ENCODE measurements at regions not wholly inside any gene's neighbourhood (a gene's known extent, or its start where the extent isn't known, plus 50 kb on each side); places are given as distances from the start of the nearest gene placed in this dataset.

GRCh38 chr6:131424016-131424415, 149.0 kb upstream of the ARG1 start:
- ChIA-PET POLR2A (ENCODE audit: low non-redundant PET) (no interaction called here), CTCF (no interaction called here)
- no peak overlapping the region for H3K27ac ChIP-seq (ENCODE audit: low read depth, low read length, poor library complexity, severe bottlenecking)

GRCh38 chr6:131424475-131424874, 148.6 kb upstream of the ARG1 start:
- Histone ChIP-seq H3K4me1 (ENCODE audit: insufficient read depth, low read length, poor library complexity, severe bottlenecking) (peaks cover 4% of the 10 kb centered on the region), H3K27me3 (replicated peaks; ENCODE audit: insufficient read depth, low read depth, low read length, poor library complexity) (no peaks in the 10 kb centered on the region), H3K36me3 (ENCODE audit: insufficient read depth, low read length, poor library complexity, severe bottlenecking) (no peaks in the 10 kb centered on the region), H3K9me3 (ENCODE audit: low read depth, low read length, poor library complexity, severe bottlenecking) (no peaks in the 10 kb centered on the region), H3K27ac (ENCODE audit: low read depth, low read length, poor library complexity, severe bottlenecking) (no peak overlapping the region), H3K4me3 (ENCODE audit: low read depth, low read length, poor library complexity, severe bottlenecking) (no peak overlapping the region)
- intact Hi-C loops (cut with micrococcal nuclease; ENCODE audit: unreplicated experiment), result no loop called here
- no peak for TF ChIP-seq EZH2 (IDR thresholded peaks at IDR 0.05; ENCODE audit: borderline replicate concordance, low read depth, low read length, poor library complexity, severe bottlenecking)
- no peak for TF ChIP-seq CTCF (conservative IDR thresholded peaks at IDR 0.05; ENCODE audit: low read depth, low read length)
- no peak for DNase-seq (ENCODE audit: low spot score)
- BruUV-seq (replicated peaks), result no TSS peak
- ChIA-PET POLR2A (ENCODE audit: low non-redundant PET) (no interaction called here), CTCF (no interaction called here)

More at GRCh38 chr6:131424016-131424415, 149.0 kb upstream of the ARG1 start:
- DNase-seq (ENCODE audit: low spot score), result no peak
- intact Hi-C loops (cut with micrococcal nuclease; ENCODE audit: unreplicated experiment), result no loop called here
- Histone ChIP-seq H3K9me3 (ENCODE audit: low read depth, low read length, poor library complexity, severe bottlenecking) (no peaks in the 10 kb centered on the region), H3K27me3 (replicated peaks; ENCODE audit: insufficient read depth, low read depth, low read length, poor library complexity) (no peaks in the 10 kb centered on the region), H3K4me3 (ENCODE audit: low read depth, low read length, poor library complexity, severe bottlenecking) (no peak overlapping the region), H3K4me1 (ENCODE audit: insufficient read depth, low read length, poor library complexity, severe bottlenecking) (peaks cover 5% of the 10 kb centered on the region), H3K36me3 (ENCODE audit: insufficient read depth, low read length, poor library complexity, severe bottlenecking) (no peaks in the 10 kb centered on the region)
- no peak for TF ChIP-seq EZH2 (IDR thresholded peaks at IDR 0.05; ENCODE audit: borderline replicate concordance, low read depth, low read length, poor library complexity, severe bottlenecking)
- TF ChIP-seq CTCF (conservative IDR thresholded peaks at IDR 0.05; ENCODE audit: low read depth, low read length), result no peak
- BruUV-seq (replicated peaks), result no TSS peak

- Histone ChIP-seq H3K4me1 (ENCODE audit: insufficient read depth, low read length, poor library complexity, severe bottlenecking) (no peaks in the 10 kb centered on the region), H3K9me3 (ENCODE audit: low read depth, low read length, poor library complexity, severe bottlenecking) (no peaks in the 10 kb centered on the region), H3K27ac (ENCODE audit: low read depth, low read length, poor library complexity, severe bottlenecking) (no peak overlapping the region), H3K27me3 (replicated peaks; ENCODE audit: insufficient read depth, low read depth, low read length, poor library complexity) (no peaks in the 10 kb centered on the region), H3K36me3 (ENCODE audit: insufficient read depth, low read length, poor library complexity, severe bottlenecking) (no peaks in the 10 kb centered on the region), H3K4me3 (ENCODE audit: low read depth, low read length, poor library complexity, severe bottlenecking) (no peak overlapping the region)
- TF ChIP-seq CTCF (conservative IDR thresholded peaks at IDR 0.05; ENCODE audit: low read depth, low read length) (no peak), EZH2 (IDR thresholded peaks at IDR 0.05; ENCODE audit: borderline replicate concordance, low read depth, low read length, poor library complexity, severe bottlenecking) (no peak)
- BruUV-seq (replicated peaks), result no TSS peak
- DNase-seq (ENCODE audit: low spot score), result no peak
- intact Hi-C loops (cut with micrococcal nuclease; ENCODE audit: unreplicated experiment), result no loop called here
- ChIA-PET CTCF (no interaction called here), POLR2A (ENCODE audit: low non-redundant PET) (no interaction called here)
Observed at GRCh38 chr6:131427434-131428058, 145.5 kb upstream of the ARG1 start.

Data from A673 (cell line).